ENCODE measurements at regions not wholly inside any gene's neighbourhood (a gene's known extent, or its start where the extent isn't known, plus 50 kb on each side); places are given as distances from the start of the nearest gene placed in this dataset.

GRCh38 chr13:76226941-76227340 lies 590.8 kb downstream of the LMO7 start:
- TF ChIP-seq SUZ12 (IDR thresholded peaks at IDR 0.05; ENCODE audit: low read length) (no peak), TCF12 (IDR thresholded peaks at IDR 0.05; ENCODE audit: low read depth, low read length) (no peak), NRF1 (IDR thresholded peaks at IDR 0.05; ENCODE audit: low read depth, low read length) (no peak), RNF2 (IDR thresholded peaks at IDR 0.05; ENCODE audit: borderline replicate concordance, low read depth, low read length, missing control alignments, poor library complexity, severe bottlenecking) (no peak), SP1 (IDR thresholded peaks at IDR 0.05; ENCODE audit: low read depth, low read length) (no peak), PHF8 (conservative IDR thresholded peaks at IDR 0.05; ENCODE audit: low read depth, low read length) (no peak), RFX5 (IDR thresholded peaks at IDR 0.05; ENCODE audit: borderline replicate concordance, low read depth, low read length) (no peak), RAD21 (IDR thresholded peaks at IDR 0.05 in 1 of 2, conservative IDR thresholded peaks at IDR 0.05 in 1 of 2; ENCODE audit: low read depth in 2 of 2, low read length in 2 of 2) (no peak), EGR1 (IDR thresholded peaks at IDR 0.05; ENCODE audit: borderline replicate concordance, low read depth, low read length) (no peak), SIRT6 (IDR thresholded peaks at IDR 0.05; ENCODE audit: low read length) (no peak), ZNF274 (IDR thresholded peaks at IDR 0.05; ENCODE audit: borderline replicate concordance, extremely low read depth, low read length) (no peak), MAX (IDR thresholded peaks at IDR 0.05) (no peak)
- no peak for FAIRE-seq
- H2AFZ ChIP-seq (ENCODE audit: low read length), result no peak overlapping the region
- no peaks in the 10 kb centered on the region for H3K4me1 ChIP-seq (replicated peaks in 1 of 4; ENCODE audit: control insufficient read depth in 3 of 4, insufficient read depth in 4 of 4, low read length in 3 of 4)
- H3K23ac ChIP-seq (ENCODE audit: insufficient read length), result no peak overlapping the region
- no peak overlapping the region for H3K4ac ChIP-seq (replicated peaks; ENCODE audit: insufficient read length, low read depth, low read length)
- no peak overlapping the region for H3K4me2 ChIP-seq (ENCODE audit: insufficient read depth in 1 of 2, low read depth in 2 of 2, low read length in 2 of 2)
- H2BK12ac ChIP-seq (ENCODE audit: low read depth, low read length), result no peak overlapping the region
- 73% methylated on average over 1 of the region's 1 CpG; no CpG with 5 or more reads in 1 of the 2 experiments for WGBS, 2 experiments (ENCODE audit: extremely low coverage in 1 of 2, insufficient coverage in 1 of 2, insufficient read length in 1 of 2, insufficient replicate concordance in 2 of 2, low coverage in 1 of 2, low lambda C conversion rate in 2 of 2, missing lambda C conversion rate in 1 of 2)
- H3K4me3 ChIP-seq (ENCODE audit: extremely low read depth in 1 of 4, insufficient read depth in 2 of 4, low read depth in 3 of 4, low read length in 4 of 4), result no peak overlapping the region
- no peaks in the 10 kb centered on the region for H3K27me3 ChIP-seq (replicated peaks in 1 of 4; ENCODE audit: control insufficient read depth in 3 of 4, extremely low read depth in 1 of 4, insufficient read depth in 3 of 4, low read length in 3 of 4)
- no peak overlapping the region for H3K18ac ChIP-seq (ENCODE audit: extremely low read depth, low read length)
- H2BK120ac ChIP-seq (replicated peaks; ENCODE audit: low read depth, low read length), result no peak overlapping the region
- no peak overlapping the region for H2AK5ac ChIP-seq (ENCODE audit: low read depth, low read length)
- H3K23me2 ChIP-seq (ENCODE audit: low read depth, low read length), result no peaks in the 10 kb centered on the region
- H3K79me1 ChIP-seq (ENCODE audit: low read depth, low read length), result no peaks in the 10 kb centered on the region
- H3K9me3 ChIP-seq (ENCODE audit: insufficient read depth in 2 of 2, low read depth in 1 of 2, low read length in 1 of 2), result no peaks in the 10 kb centered on the region
- no peak overlapping the region for H2BK20ac ChIP-seq (ENCODE audit: low read length)
- H3K79me2 ChIP-seq (ENCODE audit: control insufficient read depth in 1 of 2, insufficient read depth in 2 of 2, low read length in 2 of 2), result no peaks in the 10 kb centered on the region
- CTCF ChIA-PET (ENCODE audit: partially characterized antibody), result interaction anchor here (0.5 to 1.6 kb wide), 6 partner anchors 8 to 358 kb away, joined by 3 to 6 read pairs (median 3); no protein-coding TSS in a partner anchor
- no peak for DNase-seq (ENCODE audit: low read depth in 1 of 2, low spot score in 2 of 2)
- no peak overlapping the region for H4K91ac ChIP-seq (replicated peaks; ENCODE audit: insufficient read length, low read length)
- H3K27ac ChIP-seq (ENCODE audit: low read depth, low read length), result no peak overlapping the region
- POLR2A ChIA-PET (ENCODE audit: partially characterized antibody), result no interaction called here
- H3K36me3 ChIP-seq (ENCODE audit: control insufficient read depth in 2 of 4, insufficient read depth in 4 of 4, low read length in 3 of 4), result no peaks in the 10 kb centered on the region
- no peak overlapping the region for H2BK5ac ChIP-seq (ENCODE audit: low read depth, low read length)
- H3K14ac ChIP-seq (ENCODE audit: insufficient read length), result no peak overlapping the region
- H4K5ac ChIP-seq (ENCODE audit: insufficient read length, low read depth, low read length), result no peak overlapping the region
- no peak overlapping the region for H3K56ac ChIP-seq (replicated peaks; ENCODE audit: insufficient read length, low read depth, low read length)
- H2BK15ac ChIP-seq (ENCODE audit: low read length), result no peak overlapping the region
- H3K9ac ChIP-seq (replicated peaks in 1 of 4; ENCODE audit: extremely low read depth in 1 of 4, low read depth in 3 of 4, low read length in 3 of 4), result no peak overlapping the region
- no peaks in the 10 kb centered on the region for H4K20me1 ChIP-seq (replicated peaks in 1 of 2; ENCODE audit: control insufficient read depth in 1 of 2, insufficient read depth in 2 of 2, low read length in 2 of 2)
- no peak overlapping the region for H4K8ac ChIP-seq (ENCODE audit: extremely low read depth, insufficient read depth, low read length)

Measured in H1 (cell line).